GM12872 (cell line): ENCODE measurements at regions not wholly inside any gene's neighbourhood (a gene's known extent, or its start where the extent isn't known, plus 50 kb on each side); places are given as distances from the start of the nearest gene placed in this dataset.

Experiments
- CTCF ChIP-seq: IDR thresholded peaks from 3 replicates; pipeline ENCODE4 v1.5.1; 2011; ENCODE audit warnings: low read depth, mild to moderate bottlenecking, low read length, moderate library complexity; ENCODE audit not compliant: insufficient read depth

GRCh38 chr6:94463306-94463705 is 1043.9 kb upstream of the EPHA7 start:
- no peak for TF ChIP-seq CTCF

GRCh38 chr6:94462231-94462630 is 1042.9 kb upstream of the EPHA7 start:
- no peak for TF ChIP-seq CTCF

GRCh38 chr6:94456266-94456665 is 1036.9 kb upstream of the EPHA7 start:
- TF ChIP-seq CTCF = no peak

GRCh38 chr6:94454231-94454630 is 1034.9 kb upstream of the EPHA7 start:
- no peak for TF ChIP-seq CTCF

GRCh38 chr6:94446120-94446519 is 1026.8 kb upstream of the EPHA7 start:
- no peak for TF ChIP-seq CTCF

GRCh38 chr6:94443701-94444100 is 1024.3 kb upstream of the EPHA7 start:
- TF ChIP-seq CTCF = no peak

- TF ChIP-seq CTCF = no peak
These were observed 1005.3 kb upstream of the EPHA7 start for GRCh38 chr6:94424692-94425091.

- no peak for TF ChIP-seq CTCF
These were observed 998.0 kb upstream of the EPHA7 start for GRCh38 chr6:94417363-94417762.
